Loucy (cell line): ENCODE measurements at regions not wholly inside any gene's neighbourhood (a gene's known extent, or its start where the extent isn't known, plus 50 kb on each side); places are given as distances from the start of the nearest gene placed in this dataset.

Source experiments
- H2AFZ ChIP-seq: fragments of 200-600 bp; sonication (generic); 2 replicates; pipeline ENCODE4 v1.6.0; 2016; ENCODE audit warnings: antibody characterized with exemption, mild to moderate bottlenecking, low read length, moderate library complexity
- H3F3A ChIP-seq: fragments of 200-600 bp; 2 replicates; pipeline ENCODE4 v1.6.0; 2016; ENCODE audit warnings: antibody characterized with exemption, low read depth, mild to moderate bottlenecking
- H3K27me3 ChIP-seq: fragments of 200-600 bp; sonication (generic); 2 replicates; pipeline ENCODE4 v1.6.1; 2014; ENCODE audit warnings: low read length, mild to moderate bottlenecking; ENCODE audit not compliant: insufficient read depth, poor library complexity, severe bottlenecking
- H3K36me3 ChIP-seq: fragments of 200-600 bp; sonication (generic); 2 replicates; pipeline ENCODE4 v1.6.1; 2016; ENCODE audit warnings: low read length; ENCODE audit not compliant: insufficient read depth
- H3K4me1 ChIP-seq: fragments of 200-600 bp; sonication (generic); 2 replicates; pipeline ENCODE4 v1.5.1; 2014; ENCODE audit warnings: low read length, mild to moderate bottlenecking; ENCODE audit not compliant: insufficient read depth, poor library complexity, severe bottlenecking
- H3K4me2 ChIP-seq: fragments of 200-600 bp; sonication (generic); 2 replicates; pipeline ENCODE4 v1.6.0; 2014; ENCODE audit warnings: antibody characterized with exemption, low read length, low read depth, mild to moderate bottlenecking; ENCODE audit not compliant: poor library complexity, severe bottlenecking
- H3K4me3 ChIP-seq: fragments of 200-600 bp; sonication (generic); 2 replicates; pipeline ENCODE4 v1.5.1; 2014; ENCODE audit warnings: low read length, mild to moderate bottlenecking, mixed read lengths; ENCODE audit not compliant: poor library complexity, severe bottlenecking
- H3K79me2 ChIP-seq: fragments of 200-600 bp; sonication (generic); 2 replicates; pipeline ENCODE4 v1.6.1; 2014; ENCODE audit warnings: low read length; ENCODE audit not compliant: insufficient read depth
- H3K9ac ChIP-seq: fragments of 200-600 bp; sonication (generic); 2 replicates; pipeline ENCODE4 v1.6.0; 2014; ENCODE audit warnings: mild to moderate bottlenecking, low read depth, low read length, moderate library complexity; ENCODE audit not compliant: poor library complexity, severe bottlenecking
- H3K9me2 ChIP-seq: fragments of 200-600 bp; sonication (generic); replicated peaks from 2 replicates; pipeline ENCODE4 v1.6.1; 2016; ENCODE audit warnings: low read depth, low read length, mixed read lengths
- H3K9me3 ChIP-seq: fragments of 200-600 bp; sonication (generic); 2 replicates; pipeline ENCODE4 v1.6.1; 2014; ENCODE audit warnings: mild to moderate bottlenecking, antibody characterized with exemption, low read length, low read depth; ENCODE audit not compliant: insufficient read depth
- H4K20me1 ChIP-seq: fragments of 200-600 bp; sonication (generic); 2 replicates; pipeline ENCODE4 v1.6.0; 2014; ENCODE audit warnings: antibody characterized with exemption, low read length, mild to moderate bottlenecking; ENCODE audit not compliant: insufficient read depth, poor library complexity, severe bottlenecking
- CTCF ChIP-seq: fragments of 200-600 bp; sonication (generic); conservative IDR thresholded peaks from 2 replicates; pipeline ENCODE4 v1.5.1; 2014; ENCODE audit warnings: mild to moderate bottlenecking, antibody characterized with exemption, low read length
- EZH2phosphoT487 ChIP-seq: fragments of 200-600 bp; IDR thresholded peaks from 2 replicates; pipeline ENCODE4 v1.6.1; 2018; ENCODE audit warnings: antibody characterized with exemption, mild to moderate bottlenecking, moderate library complexity, borderline replicate concordance

GRCh38 chr2:190791976-190792575 is 88.5 kb upstream of the GLS start:
- Histone ChIP-seq H4K20me1 (no peaks in the 10 kb centered on the region), H3K27me3 (no peaks in the 10 kb centered on the region), H3K79me2 (no peaks in the 10 kb centered on the region), H3K9me2 (no peaks in the 10 kb centered on the region), H3F3A (no peaks in the 10 kb centered on the region), H3K9me3 (no peaks in the 10 kb centered on the region), H3K4me1 (peaks cover 29% of the 10 kb centered on the region), H3K4me3 (no peak overlapping the region), H2AFZ (no peak overlapping the region), H3K36me3 (no peaks in the 10 kb centered on the region), H3K4me2 (peak overlapping the region; percentile 21), H3K9ac (no peak overlapping the region)
- no peak for TF ChIP-seq EZH2phosphoT487
- no peak for TF ChIP-seq CTCF

GRCh38 chr2:190792956-190793888 is 87.4 kb upstream of the GLS start:
- Histone ChIP-seq H3K4me3 (no peak overlapping the region), H3K9ac (no peak overlapping the region), H3F3A (no peaks in the 10 kb centered on the region), H3K27me3 (no peaks in the 10 kb centered on the region), H3K9me3 (no peaks in the 10 kb centered on the region), H4K20me1 (no peaks in the 10 kb centered on the region), H3K36me3 (no peaks in the 10 kb centered on the region), H3K4me2 (no peak overlapping the region), H3K79me2 (no peaks in the 10 kb centered on the region), H3K9me2 (no peaks in the 10 kb centered on the region), H2AFZ (no peak overlapping the region), H3K4me1 (peaks cover 29% of the 10 kb centered on the region)
- TF ChIP-seq EZH2phosphoT487 (no peak), CTCF (no peak)

GRCh38 chr2:190794377-190794776 is 86.2 kb upstream of the GLS start:
- H4K20me1 ChIP-seq = no peaks in the 10 kb centered on the region
- no peaks in the 10 kb centered on the region for H3K9me3 ChIP-seq
- no peak overlapping the region for H3K4me2 ChIP-seq
- H3K27me3 ChIP-seq = no peaks in the 10 kb centered on the region
- TF ChIP-seq CTCF (no peak), EZH2phosphoT487 (no peak)
- H2AFZ ChIP-seq = no peak overlapping the region
- no peaks in the 10 kb centered on the region for H3K79me2 ChIP-seq
- H3K4me1 ChIP-seq = peaks cover 27% of the 10 kb centered on the region
- no peak overlapping the region for H3K4me3 ChIP-seq
- H3K9me2 ChIP-seq = no peaks in the 10 kb centered on the region
- no peaks in the 10 kb centered on the region for H3K36me3 ChIP-seq
- H3K9ac ChIP-seq = no peak overlapping the region
- no peaks in the 10 kb centered on the region for H3F3A ChIP-seq
